HG03460 (cell line): ENCODE measurements at regions not wholly inside any gene's neighbourhood (a gene's known extent, or its start where the extent isn't known, plus 50 kb on each side); places are given as distances from the start of the nearest gene placed in this dataset.

Experiments used
- ATAC-seq: cut with Tn5 transposase; IDR thresholded peaks from one replicate; pipeline ENCODE4 v1.9.1; 2021; ENCODE audit not compliant: unreplicated experiment

DNA sequence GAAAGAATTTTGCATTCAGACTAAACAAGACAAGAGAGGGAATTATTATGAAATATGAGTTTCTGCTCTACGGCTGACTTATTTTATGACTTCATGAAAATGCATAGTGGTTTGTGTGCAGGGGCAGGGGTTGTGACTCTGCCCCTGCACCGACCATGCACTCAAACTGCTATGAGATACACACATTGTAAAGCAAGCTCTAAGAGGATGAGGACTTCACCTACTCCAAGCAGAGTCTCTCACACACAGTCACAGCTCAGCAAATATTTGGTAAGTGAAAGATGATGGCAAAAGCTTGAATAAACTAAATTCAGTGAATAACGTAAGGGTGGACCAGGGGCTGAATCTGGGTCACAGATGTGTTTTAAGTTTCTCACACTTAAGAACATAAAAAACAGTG, 542.9 kb downstream of the PRELID2 start:
- no peak for ATAC-seq

GRCh38 chr5:145283141-145283810, 551.9 kb downstream of the PRELID2 start:
- no peak for ATAC-seq

- ATAC-seq = no peak
Measured at GRCh38 chr5:145280806-145281205, 554.3 kb downstream of the PRELID2 start.

GRCh38 chr5:145280214-145280613, 554.9 kb downstream of the PRELID2 start:
- ATAC-seq = no peak

GRCh38 chr5:145260670-145261069, 574.5 kb downstream of the PRELID2 start:
- no peak for ATAC-seq

GRCh38 chr5:145247745-145248040, 587.4 kb downstream of the PRELID2 start:
- ATAC-seq = no peak

GRCh38 chr5:145246961-145247744, 588.0 kb downstream of the PRELID2 start:
- ATAC-seq = no peak

- ATAC-seq = no peak
Measured at GRCh38 chr5:145246379-145246778, 588.8 kb downstream of the PRELID2 start.

- no peak for ATAC-seq
Measured at GRCh38 chr5:145245354-145245753, 589.8 kb downstream of the PRELID2 start.

DNA sequence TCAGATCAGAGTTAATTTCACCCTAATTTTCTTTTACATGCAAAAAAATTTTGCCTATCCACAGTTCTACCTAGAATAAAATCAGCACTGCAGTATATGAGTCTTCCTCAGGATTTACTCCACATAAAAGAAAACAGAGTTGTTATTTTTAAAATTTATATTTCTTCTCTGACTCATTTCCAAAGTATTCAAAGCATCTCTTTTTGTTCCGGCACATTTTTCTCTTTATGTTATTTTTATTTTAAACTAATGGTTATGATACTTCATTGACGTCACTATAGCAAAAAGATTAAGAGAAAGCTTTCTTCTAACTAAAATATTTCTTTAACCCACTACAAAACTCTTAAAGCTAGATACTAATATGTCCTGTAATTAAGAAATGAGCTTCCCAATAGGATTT, 590.4 kb downstream of the PRELID2 start:
- ATAC-seq = no peak

- ATAC-seq = no peak
Measured at GRCh38 chr5:145244251-145244650, 590.9 kb downstream of the PRELID2 start.

- ATAC-seq = no peak
Measured at GRCh38 chr5:145243016-145243415, 592.1 kb downstream of the PRELID2 start.

GRCh38 chr5:145242551-145242950, 592.6 kb downstream of the PRELID2 start:
- ATAC-seq = no peak

DNA sequence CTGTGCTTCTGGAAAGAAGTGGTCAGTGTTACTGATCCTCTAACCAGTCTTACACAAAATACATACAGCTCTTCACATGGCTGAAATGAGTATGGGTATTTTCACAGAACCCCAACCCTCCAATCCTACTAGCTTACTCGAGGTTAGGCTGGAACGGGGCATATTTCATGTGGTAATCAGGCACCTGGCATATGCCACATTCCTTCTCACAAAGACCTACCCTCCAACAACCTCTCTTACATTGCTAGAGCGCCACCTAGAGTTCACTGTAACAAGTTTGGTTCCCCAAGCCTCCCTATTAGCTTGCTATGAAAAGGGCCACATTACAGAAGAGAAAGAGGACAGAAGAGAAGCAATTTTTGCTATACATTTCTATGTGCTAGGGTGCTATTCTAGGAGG, 597.3 kb downstream of the PRELID2 start:
- peak; percentile 59 for ATAC-seq

- ATAC-seq = no peak
Measured at GRCh38 chr5:145236983-145237382, 598.2 kb downstream of the PRELID2 start.

DNA sequence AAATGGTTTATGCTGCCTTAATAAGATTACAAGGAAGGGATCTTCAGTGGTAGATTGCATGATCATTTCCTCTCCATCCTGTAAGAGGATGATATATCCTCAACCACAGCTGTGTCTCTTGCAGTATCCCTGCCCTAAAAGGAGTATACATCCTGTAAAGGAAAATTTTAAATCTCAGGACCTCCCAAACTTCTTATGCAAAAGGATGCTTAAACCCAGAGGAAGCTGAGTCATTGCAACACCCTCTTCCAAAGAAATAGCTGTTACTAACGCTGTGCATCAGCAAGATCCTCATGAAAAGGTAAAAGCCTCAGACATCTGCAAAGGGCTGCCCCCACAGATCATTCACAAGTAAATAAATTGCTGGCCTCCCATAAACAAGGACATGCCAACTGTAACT, 599.0 kb downstream of the PRELID2 start:
- no peak for ATAC-seq

DNA sequence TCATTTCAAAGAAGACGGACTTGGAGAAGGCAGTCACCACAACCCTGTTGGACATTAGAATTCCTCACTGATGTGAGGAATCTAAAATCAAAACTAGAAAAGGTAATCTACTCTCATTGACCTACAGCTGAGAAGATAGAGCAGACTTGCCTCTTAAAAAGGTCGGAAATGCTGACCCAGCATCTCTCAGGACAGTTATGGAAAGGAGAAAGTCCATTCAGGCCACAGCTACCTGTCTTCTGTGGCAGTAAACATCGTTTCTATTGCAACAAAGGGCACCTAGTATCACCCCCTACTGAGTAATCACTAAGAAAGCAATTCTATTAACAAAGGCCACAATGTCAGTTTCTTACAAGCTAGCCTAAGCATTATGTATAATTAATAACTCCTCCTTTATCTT, 601.7 kb downstream of the PRELID2 start:
- no peak for ATAC-seq

DNA sequence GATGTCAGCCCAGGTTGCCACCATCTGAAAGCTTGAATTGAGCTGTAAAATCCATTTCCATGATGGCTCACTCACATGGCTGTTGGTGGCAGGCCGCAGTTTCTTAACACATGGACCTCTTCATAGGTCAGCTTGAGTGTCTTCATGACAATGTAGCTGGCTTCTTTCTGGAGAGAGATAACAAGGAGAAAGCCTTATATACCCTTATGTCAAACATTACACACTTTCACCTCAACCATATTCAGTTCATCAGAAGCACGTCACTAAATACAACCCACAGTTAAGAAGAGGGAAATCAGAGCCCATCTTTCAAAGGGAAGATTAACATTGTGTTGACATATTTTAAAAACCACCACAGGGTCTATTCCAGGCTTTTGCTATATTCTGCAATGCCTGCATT, 604.4 kb downstream of the PRELID2 start:
- ATAC-seq = no peak

GRCh38 chr5:145228564-145228963, 606.6 kb downstream of the PRELID2 start:
- ATAC-seq = no peak

DNA sequence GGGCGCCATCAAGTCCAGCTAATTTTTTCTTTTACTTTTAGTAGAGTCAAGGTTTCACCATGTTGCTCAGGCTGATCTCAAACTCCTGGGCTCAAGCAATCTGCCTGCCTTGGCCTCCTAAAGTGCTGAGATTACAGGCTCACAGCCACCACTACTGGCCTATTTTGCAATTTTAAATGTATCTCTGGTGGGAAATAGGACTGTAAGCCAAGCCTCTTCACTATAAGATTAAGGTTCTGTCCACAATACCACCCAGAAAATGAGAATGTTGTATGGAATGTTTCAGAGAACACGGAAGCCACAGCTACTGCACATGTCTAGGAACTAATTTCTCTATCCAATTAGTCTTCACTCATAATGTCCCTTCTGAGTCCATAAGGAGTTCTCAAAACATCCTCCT, 607.3 kb downstream of the PRELID2 start:
- no peak for ATAC-seq

GRCh38 chr5:145226726-145227125, 608.4 kb downstream of the PRELID2 start:
- ATAC-seq = no peak

DNA sequence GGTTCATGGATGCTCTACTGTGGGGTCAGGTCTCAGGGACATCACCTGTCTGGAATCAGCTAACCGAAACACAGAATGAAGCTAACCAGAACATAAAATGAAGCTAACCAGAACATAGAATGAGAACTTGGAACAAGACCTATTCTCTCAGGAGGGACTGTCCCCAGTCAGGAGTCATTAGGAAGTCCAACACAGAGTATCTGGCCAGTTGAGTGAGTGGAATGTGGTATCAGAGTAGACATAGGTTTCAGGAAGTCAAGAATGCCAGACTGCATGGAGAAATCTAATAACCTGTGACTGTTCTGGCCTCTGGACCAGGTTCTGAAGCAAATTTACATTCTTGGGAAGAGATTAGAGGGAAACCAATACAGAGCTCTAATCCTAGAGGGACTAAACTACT, 609.6 kb downstream of the PRELID2 start:
- no peak for ATAC-seq

- no peak for ATAC-seq
Measured at GRCh38 chr5:145223582-145223981, 611.6 kb downstream of the PRELID2 start.
